AG04450 (cell line): ENCODE measurements at regions not wholly inside any gene's neighbourhood (a gene's known extent, or its start where the extent isn't known, plus 50 kb on each side); places are given as distances from the start of the nearest gene placed in this dataset.

Source experiments
- CTCF ChIA-PET: fragments of 300-600, 350-600 bp; formaldehyde crosslinking; extraction: SDS; loops from one replicate; lab custom pipeline; 2022; ENCODE audit warnings: antibody characterized with exemption, inconsistent platforms; lab: Charles Lee
- POLR2A ChIA-PET: fragments of 350-600 bp; formaldehyde crosslinking; extraction: SDS; loops from one replicate; lab custom pipeline; 2021; ENCODE audit warnings: antibody characterized with exemption, inconsistent platforms; lab: Yijun Ruan, JAX
- DNase-seq: peaks from one replicate; pipeline ENCODE4 v3.0.0-alpha.2; 2011; ENCODE audit warnings: low read depth, low spot score
- H3K27ac ChIP-seq: one replicate; pipeline ENCODE4 v1.5.1; 2012; ENCODE audit warnings: low read depth, low read length, control low read depth
- H3K27me3 ChIP-seq: one replicate; pipeline ENCODE4 v1.6.0; 2012; ENCODE audit warnings: low read length; ENCODE audit not compliant: control insufficient read depth, insufficient read depth
- H3K4me3 ChIP-seq: 2 replicates; pipeline ENCODE4 v1.5.1; 2011; ENCODE audit warnings: mild to moderate bottlenecking, low read depth, low read length, control low read depth
- H3K9me3 ChIP-seq: 2 replicates; pipeline ENCODE4 v1.5.1; 2012; ENCODE audit warnings: low read length; ENCODE audit not compliant: control insufficient read depth, insufficient read depth
- CTCF ChIP-seq: IDR thresholded peaks from 2 replicates; pipeline ENCODE4 v1.5.1; 2011; ENCODE audit warnings: low read depth, low read length, control low read depth, inconsistent platforms

GRCh38 chr2:2422621-2423020, 91.5 kb upstream of the MYT1L start:
- no peak for DNase-seq
- CTCF ChIA-PET, result no interaction called here

GRCh38 chr2:2413525-2413924, 82.5 kb upstream of the MYT1L start:
- Histone ChIP-seq H3K27ac (no peak overlapping the region), H3K27me3 (no peaks in the 10 kb centered on the region), H3K4me3 (no peak overlapping the region), H3K9me3 (no peaks in the 10 kb centered on the region; the same call in 1 of the 2 replicates)
- TF ChIP-seq CTCF, result no peak
- POLR2A ChIA-PET, result no interaction called here
- CTCF ChIA-PET, result no interaction called here
- no peak for DNase-seq

More at GRCh38 chr2:2422621-2423020, 91.5 kb upstream of the MYT1L start:
- Histone ChIP-seq H3K9me3 (peaks cover 22% of the 10 kb centered on the region), H3K4me3 (no peak overlapping the region), H3K27me3 (no peaks in the 10 kb centered on the region), H3K27ac (no peak overlapping the region)
- POLR2A ChIA-PET, result no interaction called here
- TF ChIP-seq CTCF, result no peak

GRCh38 chr2:2410987-2411386, 79.9 kb upstream of the MYT1L start:
- POLR2A ChIA-PET, result no interaction called here
- Histone ChIP-seq H3K27me3 (no peaks in the 10 kb centered on the region), H3K4me3 (no peak overlapping the region), H3K9me3 (no peaks in the 10 kb centered on the region; the same call in 1 of the 2 replicates), H3K27ac (no peak overlapping the region)
- CTCF ChIA-PET, result no interaction called here
- no peak for DNase-seq
- no peak for TF ChIP-seq CTCF

- no peak for DNase-seq
- Histone ChIP-seq H3K4me3 (no peak overlapping the region), H3K27ac (no peak overlapping the region), H3K27me3 (no peaks in the 10 kb centered on the region), H3K9me3 (no peaks in the 10 kb centered on the region; the same call in 1 of the 2 replicates)
- ChIA-PET CTCF (no interaction called here), POLR2A (no interaction called here)
- no peak for TF ChIP-seq CTCF
Measured at GRCh38 chr2:2409481-2409880, 78.4 kb upstream of the MYT1L start.

GRCh38 chr2:2405780-2406179, 74.7 kb upstream of the MYT1L start:
- CTCF ChIA-PET, result no interaction called here
- DNase-seq, result no peak
- H3K27ac ChIP-seq, result no peak overlapping the region
- no peak overlapping the region for H3K4me3 ChIP-seq
- peaks cover 17% of the 10 kb centered on the region for H3K9me3 ChIP-seq
- no peaks in the 10 kb centered on the region for H3K27me3 ChIP-seq
- POLR2A ChIA-PET, result no interaction called here
- no peak for TF ChIP-seq CTCF
